GM06990 (cell line): ENCODE measurements at regions not wholly inside any gene's neighbourhood (a gene's known extent, or its start where the extent isn't known, plus 50 kb on each side); places are given as distances from the start of the nearest gene placed in this dataset.

Source experiments
- DNase-seq: peaks from one replicate; pipeline ENCODE4 v3.0.0-alpha.2; 2011; ENCODE audit not compliant: insufficient read length; ENCODE audit errors: extremely low read depth
- H3K27me3 ChIP-seq: replicated peaks from 2 replicates; pipeline ENCODE4 v1.6.0; 2011; ENCODE audit warnings: low read length; ENCODE audit not compliant: control insufficient read depth, insufficient read depth
- H3K36me3 ChIP-seq: 2 replicates; pipeline ENCODE4 v1.5.1; 2011; ENCODE audit warnings: low read length; ENCODE audit not compliant: control insufficient read depth, insufficient read depth
- H3K4me3 ChIP-seq: replicated peaks from 2 replicates; pipeline ENCODE4 v1.5.1; 2011; ENCODE audit warnings: low read depth, mild to moderate bottlenecking, control low read depth, low read length
- CTCF ChIP-seq: IDR thresholded peaks from 2 replicates; pipeline ENCODE4 v1.5.1; 2011; ENCODE audit warnings: low read length, control low read depth, mild to moderate bottlenecking, inconsistent platforms; ENCODE audit not compliant: insufficient read depth, poor library complexity, severe bottlenecking

DNA sequence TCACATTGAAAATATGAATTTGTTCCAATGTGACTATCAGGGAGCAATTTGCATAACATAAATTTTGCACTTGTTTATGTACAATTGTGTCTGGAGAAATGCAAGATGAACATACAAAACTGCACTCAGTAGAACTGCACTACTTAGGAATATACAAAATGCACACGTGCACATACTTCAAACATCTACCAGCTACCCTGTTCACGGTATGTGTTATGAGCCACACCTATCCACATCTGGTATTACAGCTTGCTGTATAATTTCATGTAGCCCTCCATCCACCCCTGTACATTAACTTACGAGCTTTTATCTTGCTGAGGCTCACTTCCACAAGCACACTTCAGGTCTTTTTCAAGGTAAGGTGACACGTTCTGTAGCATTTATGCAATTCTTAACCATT is 373.5 kb upstream of the ZEB2 start:
- no peak for TF ChIP-seq CTCF
- H3K36me3 ChIP-seq, result no peaks in the 10 kb centered on the region
- H3K27me3 ChIP-seq, result no peaks in the 10 kb centered on the region; the same call in 1 of the 2 replicates

DNA sequence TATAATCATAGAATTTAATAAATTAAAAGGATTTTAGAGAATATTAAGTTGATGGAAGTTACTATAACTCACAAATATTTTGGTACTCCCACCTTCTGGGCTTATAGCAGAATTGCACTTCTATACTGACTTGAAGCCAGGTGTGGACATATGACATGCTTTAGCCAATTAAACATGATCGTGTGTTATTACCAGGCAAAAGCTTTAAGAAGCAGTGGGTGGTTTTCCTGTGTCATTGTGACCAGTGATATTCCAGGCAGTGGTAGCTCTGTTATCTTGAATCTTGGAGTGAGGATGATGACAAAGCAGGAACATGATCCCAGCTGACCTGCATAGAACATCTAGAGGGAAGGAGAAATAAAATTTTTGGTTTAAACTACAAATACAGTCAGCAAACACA is 370.9 kb upstream of the ZEB2 start:
- H3K36me3 ChIP-seq, result no peaks in the 10 kb centered on the region
- TF ChIP-seq CTCF, result peak; percentile 13
- H3K27me3 ChIP-seq, result no peaks in the 10 kb centered on the region; the same call in 1 of the 2 replicates
- DNase-seq, result no peak
- H3K4me3 ChIP-seq, result no peak overlapping the region

More for the DNA sequence above, 373.5 kb upstream of the ZEB2 start:
- no peak overlapping the region for H3K4me3 ChIP-seq
- no peak for DNase-seq

DNA sequence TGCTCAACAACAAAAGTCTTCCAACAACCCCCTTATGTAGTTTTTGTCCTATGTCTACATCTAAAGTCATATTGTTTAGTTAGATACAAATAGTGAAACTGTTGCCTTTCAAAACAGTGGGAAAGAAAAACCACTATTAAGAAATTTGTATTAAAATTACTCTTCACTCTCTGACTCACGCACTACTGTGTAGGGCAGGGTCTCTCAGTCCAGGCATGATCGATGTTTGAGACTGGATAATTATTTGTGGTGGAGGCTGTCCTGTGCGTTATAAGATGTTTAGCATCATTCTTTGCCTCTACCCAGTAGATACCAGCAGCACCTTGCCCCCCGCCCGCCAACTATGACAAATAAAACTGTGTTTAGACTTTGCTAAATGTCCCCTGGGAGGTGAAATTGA is 369.4 kb upstream of the ZEB2 start:
- no peak for DNase-seq
- TF ChIP-seq CTCF, result no peak
- Histone ChIP-seq H3K4me3 (no peak overlapping the region), H3K27me3 (no peaks in the 10 kb centered on the region; the same call in 1 of the 2 replicates), H3K36me3 (no peaks in the 10 kb centered on the region)

GRCh38 chr2:144886862-144887261 is 366.9 kb upstream of the ZEB2 start:
- H3K27me3 ChIP-seq, result no peaks in the 10 kb centered on the region; the same call in 1 of the 2 replicates
- DNase-seq, result no peak
- no peaks in the 10 kb centered on the region for H3K36me3 ChIP-seq
- no peak overlapping the region for H3K4me3 ChIP-seq
- TF ChIP-seq CTCF, result no peak

DNA sequence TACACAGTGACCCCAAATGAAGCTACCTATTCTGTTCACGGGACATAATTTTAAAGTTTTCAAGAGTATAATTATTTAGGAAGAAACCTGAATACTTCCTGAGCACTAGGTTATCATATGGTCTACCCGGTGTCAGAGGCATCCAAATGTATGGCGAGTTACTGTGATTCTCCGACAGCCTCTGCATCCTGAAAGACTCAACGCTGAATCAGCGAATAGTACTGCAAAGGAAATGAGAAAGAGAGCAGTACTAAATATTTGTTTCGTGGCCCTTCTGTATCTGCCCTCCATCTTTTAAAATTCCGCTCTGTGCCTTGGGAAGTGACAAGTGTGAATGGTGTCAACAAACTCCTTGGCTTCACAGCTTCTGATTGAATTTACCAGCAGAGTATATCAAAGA is 358.0 kb upstream of the ZEB2 start:
- TF ChIP-seq CTCF, result no peak
- no peak overlapping the region for H3K4me3 ChIP-seq

DNA sequence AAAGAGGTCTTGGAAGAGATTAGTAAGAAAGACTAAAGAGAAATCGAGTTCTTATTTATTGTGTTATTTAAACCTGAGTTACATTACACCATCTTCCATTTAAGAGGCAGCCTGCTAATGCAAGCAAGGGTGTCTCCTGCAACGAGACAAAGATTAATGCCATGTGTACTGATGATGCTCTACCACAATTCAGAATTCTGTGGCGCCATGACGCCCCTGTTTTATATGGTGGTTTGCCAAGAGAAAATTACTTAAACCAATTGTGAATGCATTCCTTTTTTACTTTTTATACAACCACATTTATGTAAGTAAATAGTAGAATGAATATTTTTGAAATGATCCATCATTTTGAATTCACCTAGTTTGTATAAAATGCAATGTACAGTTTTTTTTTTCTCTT is 356.1 kb upstream of the ZEB2 start:
- no peak overlapping the region for H3K4me3 ChIP-seq
- no peak for TF ChIP-seq CTCF
- no peaks in the 10 kb centered on the region for H3K36me3 ChIP-seq
- H3K27me3 ChIP-seq, result no peaks in the 10 kb centered on the region
- DNase-seq, result no peak

More for the DNA sequence above, 358.0 kb upstream of the ZEB2 start:
- H3K36me3 ChIP-seq, result no peaks in the 10 kb centered on the region
- DNase-seq, result no peak
- no peaks in the 10 kb centered on the region for H3K27me3 ChIP-seq
